Neural progenitor cell (in vitro differentiated cells): ENCODE measurements at regions not wholly inside any gene's neighbourhood (a gene's known extent, or its start where the extent isn't known, plus 50 kb on each side); places are given as distances from the start of the nearest gene placed in this dataset.

Experiments used
- EZH2 ChIP-seq: fragments of 200-600 bp; sonication (generic); IDR thresholded peaks from 2 replicates; pipeline ENCODE4 v1.6.1; 2017; ENCODE audit warnings: antibody characterized with exemption, mild to moderate bottlenecking, moderate library complexity
- EZH2phosphoT487 ChIP-seq: fragments of 200-600 bp; sonication (generic); IDR thresholded peaks from 2 replicates; pipeline ENCODE4 v1.6.1; 2017; ENCODE audit warnings: antibody characterized with exemption
- TF ChIP-seq, protein P1 (sequence below): fragments of 200-600 bp; sonication (generic); IDR thresholded peaks from 2 replicates; pipeline ENCODE4 v1.5.1; 2017; ENCODE audit warnings: antibody characterized with exemption, mild to moderate bottlenecking

DNA sequence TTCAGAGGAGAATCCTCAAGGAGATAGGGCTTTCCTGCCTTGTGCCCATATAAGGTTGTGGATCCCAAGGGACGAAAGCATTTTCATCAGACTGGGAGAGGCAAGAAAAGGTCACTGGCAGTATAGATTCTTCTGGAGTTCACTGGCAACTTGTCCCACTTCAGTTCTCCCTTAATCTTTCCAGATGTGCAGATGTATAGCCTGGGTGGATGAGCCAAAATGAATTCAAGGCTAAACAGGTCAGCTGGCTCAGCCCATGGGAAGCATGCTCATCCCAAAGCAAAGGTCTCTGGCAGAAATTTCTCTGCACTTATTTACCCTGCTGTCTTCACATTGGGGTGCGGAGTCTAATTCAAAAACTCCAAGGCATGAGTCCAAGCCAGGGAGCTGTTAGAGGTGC, 148.9 kb upstream of the TNP1 start:
- TF ChIP-seq, protein P1, sequence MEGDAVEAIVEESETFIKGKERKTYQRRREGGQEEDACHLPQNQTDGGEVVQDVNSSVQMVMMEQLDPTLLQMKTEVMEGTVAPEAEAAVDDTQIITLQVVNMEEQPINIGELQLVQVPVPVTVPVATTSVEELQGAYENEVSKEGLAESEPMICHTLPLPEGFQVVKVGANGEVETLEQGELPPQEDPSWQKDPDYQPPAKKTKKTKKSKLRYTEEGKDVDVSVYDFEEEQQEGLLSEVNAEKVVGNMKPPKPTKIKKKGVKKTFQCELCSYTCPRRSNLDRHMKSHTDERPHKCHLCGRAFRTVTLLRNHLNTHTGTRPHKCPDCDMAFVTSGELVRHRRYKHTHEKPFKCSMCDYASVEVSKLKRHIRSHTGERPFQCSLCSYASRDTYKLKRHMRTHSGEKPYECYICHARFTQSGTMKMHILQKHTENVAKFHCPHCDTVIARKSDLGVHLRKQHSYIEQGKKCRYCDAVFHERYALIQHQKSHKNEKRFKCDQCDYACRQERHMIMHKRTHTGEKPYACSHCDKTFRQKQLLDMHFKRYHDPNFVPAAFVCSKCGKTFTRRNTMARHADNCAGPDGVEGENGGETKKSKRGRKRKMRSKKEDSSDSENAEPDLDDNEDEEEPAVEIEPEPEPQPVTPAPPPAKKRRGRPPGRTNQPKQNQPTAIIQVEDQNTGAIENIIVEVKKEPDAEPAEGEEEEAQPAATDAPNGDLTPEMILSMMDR: no peak
- TF ChIP-seq EZH2: no peak
- TF ChIP-seq EZH2phosphoT487: no peak
